Endodermal cell (in vitro differentiated cells): ENCODE measurements at regions not wholly inside any gene's neighbourhood (a gene's known extent, or its start where the extent isn't known, plus 50 kb on each side); places are given as distances from the start of the nearest gene placed in this dataset.

Experiments
- DNase-seq: peaks from one replicate; pipeline ENCODE4 v3.0.0-alpha.2; 2017
- H3K27ac ChIP-seq: 2 replicates; pipeline ENCODE4 v1.5.1; 2013; ENCODE audit warnings: mild to moderate bottlenecking, low read depth, low read length, moderate library complexity
- H3K27me3 ChIP-seq: 2 replicates; pipeline ENCODE4 v1.6.1; 2013; ENCODE audit warnings: mild to moderate bottlenecking, low read length, moderate library complexity; ENCODE audit not compliant: insufficient read depth, control insufficient read depth, poor library complexity, severe bottlenecking
- H3K36me3 ChIP-seq: 2 replicates; pipeline ENCODE4 v1.7.0; 2013; ENCODE audit warnings: mild to moderate bottlenecking, low read length, moderate library complexity; ENCODE audit not compliant: control insufficient read depth, insufficient read depth
- H3K4me1 ChIP-seq: one replicate; pipeline ENCODE4 v1.7.0; 2013; ENCODE audit warnings: low read length; ENCODE audit not compliant: control insufficient read depth, insufficient read depth
- H3K4me3 ChIP-seq: 2 replicates; pipeline ENCODE4 v1.5.1; 2013; ENCODE audit warnings: mild to moderate bottlenecking, low read length, moderate library complexity
- H3K9ac ChIP-seq: 2 replicates; pipeline ENCODE4 v1.6.1; 2013; ENCODE audit warnings: mild to moderate bottlenecking, low read length, moderate library complexity; ENCODE audit not compliant: poor library complexity, severe bottlenecking; ENCODE audit errors: extremely low read depth
- H3K9me3 ChIP-seq: 2 replicates; pipeline ENCODE4 v1.6.1; 2013; ENCODE audit warnings: mild to moderate bottlenecking, low read length, moderate library complexity; ENCODE audit not compliant: control insufficient read depth
- H3K27ac Mint-ChIP-seq: 2 replicates; pipeline ENCODE4 v1.8.0; 2020; ENCODE audit warnings: mixed read lengths
- H3K27me3 Mint-ChIP-seq: 2 replicates; pipeline ENCODE4 v1.8.0; 2021; ENCODE audit warnings: mild to moderate bottlenecking, mixed read lengths; ENCODE audit not compliant: insufficient read depth
- H3K36me3 Mint-ChIP-seq: 2 replicates; pipeline ENCODE4 v1.8.0; 2020; ENCODE audit warnings: low read depth, mixed read lengths
- H3K4me1 Mint-ChIP-seq: 2 replicates; pipeline ENCODE4 v1.8.0; 2020; ENCODE audit warnings: mixed read lengths
- H3K4me3 Mint-ChIP-seq: 2 replicates; pipeline ENCODE4 v1.8.0; 2020; ENCODE audit warnings: mild to moderate bottlenecking, moderate library complexity, mixed read lengths
- H3K9me3 Mint-ChIP-seq: 2 replicates; pipeline ENCODE4 v1.8.0; 2020; ENCODE audit warnings: mild to moderate bottlenecking, mixed read lengths
- WGBS, 2 experiments: methylation state at CpG; one replicate each; pipeline versions ENCODE4 v1.1.5 to v1.1.7; 2013; ENCODE audit warnings: missing lambda C conversion rate in 2 of 2, mixed read lengths in 1 of 2; ENCODE audit not compliant: insufficient coverage in 1 of 2, insufficient read length in 1 of 2; 5-methylcytosine and 5-hydroxymethylcytosine counted together
- TF ChIP-seq, protein P1 (sequence below): fragments of 200-600 bp; sonication (generic); conservative IDR thresholded peaks from 2 replicates; pipeline ENCODE4 v1.5.0; 2021; ENCODE audit warnings: antibody characterized with exemption, mild to moderate bottlenecking

DNA sequence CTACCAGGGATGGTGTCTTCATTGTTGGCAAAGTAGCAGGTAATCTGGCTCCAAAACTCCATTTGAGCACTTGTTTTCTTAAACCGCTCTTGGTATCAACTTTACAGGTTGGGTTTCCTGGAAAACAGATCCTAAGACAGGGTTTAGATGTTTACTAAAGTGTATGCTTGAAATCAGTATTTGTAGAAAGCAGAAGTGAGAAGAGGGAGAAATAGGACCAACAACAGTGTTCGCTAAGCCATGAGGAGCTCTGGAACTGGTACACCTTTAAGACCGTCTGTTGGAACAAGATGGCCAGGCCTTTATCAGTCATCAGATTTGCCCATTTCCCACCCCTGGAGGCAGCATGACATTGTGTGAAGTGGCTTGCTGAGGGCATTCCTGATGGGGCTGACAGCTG lies 171.0 kb upstream of the COL8A1 start:
- no peaks in the 10 kb centered on the region for H3K27me3 Mint-ChIP-seq
- H3K4me1 ChIP-seq, result no peaks in the 10 kb centered on the region
- no peak overlapping the region for H3K27ac Mint-ChIP-seq

DNA sequence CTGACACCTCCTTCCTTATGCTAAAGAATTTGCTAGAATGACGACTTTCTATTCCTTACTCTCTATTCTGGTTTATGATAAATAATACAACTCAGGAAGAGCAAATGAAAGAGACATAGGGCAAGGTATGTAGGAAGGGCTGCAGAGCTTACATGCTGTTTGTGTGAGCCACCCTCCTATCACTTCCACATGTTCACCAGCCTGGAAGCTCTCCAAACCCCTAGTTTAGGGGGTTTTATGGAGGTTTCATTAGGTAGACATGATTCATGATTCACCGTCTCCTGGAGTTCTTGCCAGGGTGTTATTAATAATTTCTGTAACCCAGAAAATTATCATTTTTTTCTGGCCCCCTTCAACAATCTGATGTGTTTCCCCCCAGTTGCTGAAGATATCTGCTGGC lies 172.1 kb upstream of the COL8A1 start:
- Mint-ChIP-seq H3K4me1 (no peaks in the 10 kb centered on the region), H3K27me3 (no peaks in the 10 kb centered on the region), H3K4me3 (no peak overlapping the region), H3K27ac (no peak overlapping the region), H3K9me3 (no peaks in the 10 kb centered on the region), H3K36me3 (no peaks in the 10 kb centered on the region)
- H3K4me3 ChIP-seq, result no peak overlapping the region
- no peak overlapping the region for H3K27ac ChIP-seq
- H3K36me3 ChIP-seq, result no peaks in the 10 kb centered on the region
- H3K27me3 ChIP-seq, result no peaks in the 10 kb centered on the region
- TF ChIP-seq, protein P1, sequence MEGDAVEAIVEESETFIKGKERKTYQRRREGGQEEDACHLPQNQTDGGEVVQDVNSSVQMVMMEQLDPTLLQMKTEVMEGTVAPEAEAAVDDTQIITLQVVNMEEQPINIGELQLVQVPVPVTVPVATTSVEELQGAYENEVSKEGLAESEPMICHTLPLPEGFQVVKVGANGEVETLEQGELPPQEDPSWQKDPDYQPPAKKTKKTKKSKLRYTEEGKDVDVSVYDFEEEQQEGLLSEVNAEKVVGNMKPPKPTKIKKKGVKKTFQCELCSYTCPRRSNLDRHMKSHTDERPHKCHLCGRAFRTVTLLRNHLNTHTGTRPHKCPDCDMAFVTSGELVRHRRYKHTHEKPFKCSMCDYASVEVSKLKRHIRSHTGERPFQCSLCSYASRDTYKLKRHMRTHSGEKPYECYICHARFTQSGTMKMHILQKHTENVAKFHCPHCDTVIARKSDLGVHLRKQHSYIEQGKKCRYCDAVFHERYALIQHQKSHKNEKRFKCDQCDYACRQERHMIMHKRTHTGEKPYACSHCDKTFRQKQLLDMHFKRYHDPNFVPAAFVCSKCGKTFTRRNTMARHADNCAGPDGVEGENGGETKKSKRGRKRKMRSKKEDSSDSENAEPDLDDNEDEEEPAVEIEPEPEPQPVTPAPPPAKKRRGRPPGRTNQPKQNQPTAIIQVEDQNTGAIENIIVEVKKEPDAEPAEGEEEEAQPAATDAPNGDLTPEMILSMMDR, result no peak
- 86% methylated on average over 2 of the region's 2 CpGs; no CpG with 5 or more reads in 1 of the 2 experiments for WGBS, 2 experiments
- no peaks in the 10 kb centered on the region for H3K9me3 ChIP-seq
- no peaks in the 10 kb centered on the region for H3K4me1 ChIP-seq
- DNase-seq, result no peak
- no peak overlapping the region for H3K9ac ChIP-seq

More for the DNA sequence above, 171.0 kb upstream of the COL8A1 start:
- no peaks in the 10 kb centered on the region for H3K36me3 ChIP-seq
- H3K4me1 Mint-ChIP-seq, result no peaks in the 10 kb centered on the region
- no peaks in the 10 kb centered on the region for H3K27me3 ChIP-seq
- H3K9me3 Mint-ChIP-seq, result no peaks in the 10 kb centered on the region
- 88 to 100% methylated on average over 2 to 3 of the region's 3 CpGs for WGBS, 2 experiments
- no peaks in the 10 kb centered on the region for H3K9me3 ChIP-seq
- peak; percentile 44 for DNase-seq
- H3K4me3 ChIP-seq, result no peak overlapping the region
- H3K4me3 Mint-ChIP-seq, result no peak overlapping the region
- no peaks in the 10 kb centered on the region for H3K36me3 Mint-ChIP-seq
- TF ChIP-seq, protein P1, result no peak
- no peak overlapping the region for H3K27ac ChIP-seq
- no peak overlapping the region for H3K9ac ChIP-seq

DNA sequence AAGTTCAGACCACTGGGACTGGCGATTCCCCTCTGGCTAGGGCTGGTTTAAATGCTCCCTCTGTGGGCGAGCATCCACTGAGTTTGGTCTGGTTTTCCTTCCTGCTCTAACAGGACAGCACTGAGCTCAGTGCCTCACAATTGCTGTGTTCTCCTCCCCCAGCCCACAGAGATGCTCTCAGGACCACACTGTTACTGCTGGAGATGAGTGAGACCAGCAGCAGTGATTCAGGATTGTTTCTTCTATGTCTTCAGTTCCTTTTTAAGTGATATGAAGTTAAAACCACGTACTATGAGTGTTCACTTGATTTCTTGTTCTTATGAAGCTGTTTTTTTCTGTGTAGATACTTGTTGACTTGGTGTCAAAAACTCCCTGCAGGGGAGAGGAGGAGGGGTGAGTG lies 180.4 kb upstream of the COL8A1 start:
- H3K27ac ChIP-seq, result no peak overlapping the region
- H3K36me3 ChIP-seq, result no peaks in the 10 kb centered on the region
- no peaks in the 10 kb centered on the region for H3K27me3 ChIP-seq
- no peaks in the 10 kb centered on the region for H3K4me1 ChIP-seq
- no peak overlapping the region for H3K4me3 Mint-ChIP-seq
- no peaks in the 10 kb centered on the region for H3K27me3 Mint-ChIP-seq
- no peak for DNase-seq
- H3K4me1 Mint-ChIP-seq, result no peaks in the 10 kb centered on the region
- no peak overlapping the region for H3K4me3 ChIP-seq
- H3K27ac Mint-ChIP-seq, result no peak overlapping the region
- TF ChIP-seq, protein P1, result no peak
- H3K9me3 Mint-ChIP-seq, result peaks cover 11% of the 10 kb centered on the region
- H3K9ac ChIP-seq, result no peak overlapping the region
- 96 to 100% methylated on average over 1 to 3 of the region's 3 CpGs for WGBS, 2 experiments
- H3K9me3 ChIP-seq, result no peaks in the 10 kb centered on the region
- H3K36me3 Mint-ChIP-seq, result no peaks in the 10 kb centered on the region
